Neural cell (in vitro differentiated cells): ENCODE measurements at regions not wholly inside any gene's neighbourhood (a gene's known extent, or its start where the extent isn't known, plus 50 kb on each side); places are given as distances from the start of the nearest gene placed in this dataset.

Experiments
- H2AFZ ChIP-seq: fragments of 200-600, 300-800 bp; sonication (generic), shearing (Covaris generic); 2 replicates; pipeline ENCODE4 v1.6.0; 2014; ENCODE audit warnings: low read depth, mild to moderate bottlenecking, antibody characterized with exemption, low read length, moderate library complexity
- H3F3A ChIP-seq: fragments of 200-600 bp; shearing (Covaris generic); 2 replicates; pipeline ENCODE4 v1.6.1; 2016; ENCODE audit warnings: mild to moderate bottlenecking, moderate library complexity, mixed read lengths, antibody characterized with exemption, low read length; ENCODE audit not compliant: insufficient read depth, poor library complexity, severe bottlenecking
- H3K27ac ChIP-seq: fragments of 200-600, 300-800 bp; sonication (generic), shearing (Covaris generic); 2 replicates; pipeline ENCODE4 v1.5.1; 2014; ENCODE audit warnings: mild to moderate bottlenecking, low read length, moderate library complexity
- H3K27me3 ChIP-seq: fragments of 300-800, 200-600 bp; sonication (generic), shearing (Covaris generic); 2 replicates; pipeline ENCODE4 v1.6.0; 2014; ENCODE audit warnings: mild to moderate bottlenecking, low read depth, low read length, moderate library complexity; ENCODE audit not compliant: insufficient read depth
- H3K36me3 ChIP-seq: fragments of 300-800, 200-600 bp; sonication (generic), shearing (Covaris generic); 2 replicates; pipeline ENCODE4 v1.5.1; 2014; ENCODE audit warnings: mild to moderate bottlenecking, antibody characterized with exemption, low read length, moderate library complexity; ENCODE audit not compliant: insufficient read depth
- H3K4me2 ChIP-seq: fragments of 300-800, 200-600 bp; sonication (generic), shearing (Covaris generic); 2 replicates; pipeline ENCODE4 v1.6.0; 2014; ENCODE audit warnings: mild to moderate bottlenecking, low read length
- H3K4me3 ChIP-seq: fragments of 300-800, 200-600 bp; sonication (generic), shearing (Covaris generic); 2 replicates; pipeline ENCODE4 v1.5.1; 2014; ENCODE audit warnings: mild to moderate bottlenecking, low read length, moderate library complexity
- H3K79me2 ChIP-seq: fragments of 200-600 bp; shearing (Covaris generic); replicated peaks from 2 replicates; pipeline ENCODE4 v1.6.0; 2014; ENCODE audit warnings: mild to moderate bottlenecking, low read length, moderate library complexity; ENCODE audit not compliant: insufficient read depth
- H3K9ac ChIP-seq: fragments of 300-800, 200-600 bp; sonication (generic), shearing (Covaris generic); 2 replicates; pipeline ENCODE4 v1.6.1; 2016; ENCODE audit warnings: mild to moderate bottlenecking, low read length, mixed read lengths
- H3K9me2 ChIP-seq: fragments of 200-600 bp; shearing (Covaris generic); 2 replicates; pipeline ENCODE4 v1.6.1; 2016; ENCODE audit warnings: mild to moderate bottlenecking, low read length, mixed read lengths; ENCODE audit not compliant: insufficient read depth
- H3K9me3 ChIP-seq: fragments of 200-600, 300-800 bp; sonication (generic), shearing (Covaris generic); 2 replicates; pipeline ENCODE4 v1.6.1; 2016; ENCODE audit warnings: mild to moderate bottlenecking, mixed run types, low read length, moderate library complexity, mixed read lengths
- H4K20me1 ChIP-seq: fragments of 200-600 bp; shearing (Covaris generic); 2 replicates; pipeline ENCODE4 v1.6.1; 2016; ENCODE audit warnings: mild to moderate bottlenecking, mixed run types; ENCODE audit not compliant: insufficient read depth
- EP300 ChIP-seq: fragments of 450-650 bp; conservative IDR thresholded peaks from 2 replicates; pipeline ENCODE4 v1.6.1; 2014; ENCODE audit warnings: antibody characterized with exemption, mild to moderate bottlenecking, moderate library complexity; ENCODE audit not compliant: poor library complexity, severe bottlenecking
- EZH2 ChIP-seq: fragments of 200-600, 300-800 bp; shearing (Covaris generic), sonication (generic); IDR thresholded peaks from 2 replicates; pipeline ENCODE4 v1.6.1; 2014; ENCODE audit warnings: antibody characterized with exemption, low read length, borderline replicate concordance, mild to moderate bottlenecking; ENCODE audit not compliant: insufficient read depth, poor library complexity, severe bottlenecking
- MXI1 ChIP-seq: fragments of 450-650 bp; conservative IDR thresholded peaks from 2 replicates; pipeline ENCODE4 v1.6.1; 2014; ENCODE audit warnings: antibody characterized with exemption, mild to moderate bottlenecking; ENCODE audit not compliant: poor library complexity, severe bottlenecking
- POLR2AphosphoS5 ChIP-seq: IDR thresholded peaks from 2 replicates; pipeline ENCODE4 v1.6.1; 2012
- SMC3 ChIP-seq: fragments of 450-650 bp; conservative IDR thresholded peaks from 2 replicates; pipeline ENCODE4 v1.6.1; 2014; ENCODE audit warnings: antibody characterized with exemption, mild to moderate bottlenecking, moderate library complexity; ENCODE audit not compliant: poor library complexity
- TAF1 ChIP-seq: IDR thresholded peaks from 2 replicates; pipeline ENCODE4 v1.6.1; 2012; ENCODE audit warnings: low read depth
- TF ChIP-seq, protein P1 (sequence below): fragments of 450-650 bp; IDR thresholded peaks from 2 replicates; pipeline ENCODE4 v1.5.1; 2014; ENCODE audit warnings: antibody characterized with exemption, mild to moderate bottlenecking, moderate library complexity; ENCODE audit not compliant: poor library complexity, severe bottlenecking
- TF ChIP-seq, protein P2 (sequence below): IDR thresholded peaks from 2 replicates; pipeline ENCODE4 v1.6.1; 2012; ENCODE audit warnings: borderline replicate concordance

DNA sequence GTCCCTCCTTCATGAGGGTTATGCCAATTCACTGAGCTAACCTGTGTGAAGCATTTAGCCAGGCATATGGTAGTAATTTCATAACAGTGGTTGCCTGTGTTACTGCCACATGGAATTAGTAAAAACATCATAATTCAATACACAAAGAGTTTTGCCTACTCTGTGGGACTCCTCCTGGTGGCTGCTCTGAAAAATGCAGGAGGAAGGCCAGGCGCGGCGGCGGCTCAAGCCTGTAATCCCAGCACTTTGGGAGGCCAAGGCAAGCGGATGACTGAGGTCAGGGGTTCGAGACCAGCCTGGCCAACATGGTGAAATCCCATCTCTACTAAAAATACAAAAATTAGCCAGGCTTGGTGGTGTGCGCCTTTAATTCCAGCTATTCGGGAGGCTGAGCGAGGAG is 547.3 kb downstream of the CDK5RAP2 start:
- no peaks in the 10 kb centered on the region for H3K36me3 ChIP-seq
- no peak overlapping the region for H3K9ac ChIP-seq
- H3K9me2 ChIP-seq, result no peaks in the 10 kb centered on the region
- H3K9me3 ChIP-seq, result no peaks in the 10 kb centered on the region
- H2AFZ ChIP-seq, result no peak overlapping the region
- no peaks in the 10 kb centered on the region for H3F3A ChIP-seq
- H3K27ac ChIP-seq, result no peak overlapping the region
- TF ChIP-seq, protein P1, sequence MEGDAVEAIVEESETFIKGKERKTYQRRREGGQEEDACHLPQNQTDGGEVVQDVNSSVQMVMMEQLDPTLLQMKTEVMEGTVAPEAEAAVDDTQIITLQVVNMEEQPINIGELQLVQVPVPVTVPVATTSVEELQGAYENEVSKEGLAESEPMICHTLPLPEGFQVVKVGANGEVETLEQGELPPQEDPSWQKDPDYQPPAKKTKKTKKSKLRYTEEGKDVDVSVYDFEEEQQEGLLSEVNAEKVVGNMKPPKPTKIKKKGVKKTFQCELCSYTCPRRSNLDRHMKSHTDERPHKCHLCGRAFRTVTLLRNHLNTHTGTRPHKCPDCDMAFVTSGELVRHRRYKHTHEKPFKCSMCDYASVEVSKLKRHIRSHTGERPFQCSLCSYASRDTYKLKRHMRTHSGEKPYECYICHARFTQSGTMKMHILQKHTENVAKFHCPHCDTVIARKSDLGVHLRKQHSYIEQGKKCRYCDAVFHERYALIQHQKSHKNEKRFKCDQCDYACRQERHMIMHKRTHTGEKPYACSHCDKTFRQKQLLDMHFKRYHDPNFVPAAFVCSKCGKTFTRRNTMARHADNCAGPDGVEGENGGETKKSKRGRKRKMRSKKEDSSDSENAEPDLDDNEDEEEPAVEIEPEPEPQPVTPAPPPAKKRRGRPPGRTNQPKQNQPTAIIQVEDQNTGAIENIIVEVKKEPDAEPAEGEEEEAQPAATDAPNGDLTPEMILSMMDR, result no peak
- TF ChIP-seq SMC3 (no peak), EP300 (no peak), TAF1 (no peak), MXI1 (no peak), POLR2AphosphoS5 (no peak)
- no peak overlapping the region for H3K4me3 ChIP-seq
- H3K27me3 ChIP-seq, result no peaks in the 10 kb centered on the region
- H3K79me2 ChIP-seq, result no peaks in the 10 kb centered on the region
- no peaks in the 10 kb centered on the region for H4K20me1 ChIP-seq
- H3K4me2 ChIP-seq, result no peak overlapping the region

DNA sequence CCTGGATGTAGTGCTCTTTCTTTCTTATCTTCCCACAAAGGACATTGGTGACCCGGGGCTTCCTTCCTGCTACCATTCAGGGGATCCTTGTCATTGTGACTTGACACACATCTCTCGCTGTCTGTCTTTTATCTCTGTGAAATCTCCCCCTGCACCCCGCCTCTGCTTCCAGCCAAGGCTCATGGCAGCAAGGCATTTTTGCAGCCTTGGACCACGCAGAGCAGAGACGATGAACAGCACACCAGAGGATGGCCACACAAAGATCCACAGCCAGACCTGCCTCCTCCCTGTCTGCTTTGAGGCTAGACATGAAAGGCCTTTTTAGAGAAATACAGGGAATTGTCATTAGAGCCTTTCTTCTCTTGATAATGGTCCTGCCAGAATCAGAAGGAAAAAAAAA is 549.1 kb downstream of the CDK5RAP2 start:
- H3K9me3 ChIP-seq, result no peaks in the 10 kb centered on the region
- H3K9ac ChIP-seq, result no peak overlapping the region
- H3K36me3 ChIP-seq, result no peaks in the 10 kb centered on the region
- H3K79me2 ChIP-seq, result no peaks in the 10 kb centered on the region
- no peaks in the 10 kb centered on the region for H3K9me2 ChIP-seq
- TF ChIP-seq, protein P2, sequence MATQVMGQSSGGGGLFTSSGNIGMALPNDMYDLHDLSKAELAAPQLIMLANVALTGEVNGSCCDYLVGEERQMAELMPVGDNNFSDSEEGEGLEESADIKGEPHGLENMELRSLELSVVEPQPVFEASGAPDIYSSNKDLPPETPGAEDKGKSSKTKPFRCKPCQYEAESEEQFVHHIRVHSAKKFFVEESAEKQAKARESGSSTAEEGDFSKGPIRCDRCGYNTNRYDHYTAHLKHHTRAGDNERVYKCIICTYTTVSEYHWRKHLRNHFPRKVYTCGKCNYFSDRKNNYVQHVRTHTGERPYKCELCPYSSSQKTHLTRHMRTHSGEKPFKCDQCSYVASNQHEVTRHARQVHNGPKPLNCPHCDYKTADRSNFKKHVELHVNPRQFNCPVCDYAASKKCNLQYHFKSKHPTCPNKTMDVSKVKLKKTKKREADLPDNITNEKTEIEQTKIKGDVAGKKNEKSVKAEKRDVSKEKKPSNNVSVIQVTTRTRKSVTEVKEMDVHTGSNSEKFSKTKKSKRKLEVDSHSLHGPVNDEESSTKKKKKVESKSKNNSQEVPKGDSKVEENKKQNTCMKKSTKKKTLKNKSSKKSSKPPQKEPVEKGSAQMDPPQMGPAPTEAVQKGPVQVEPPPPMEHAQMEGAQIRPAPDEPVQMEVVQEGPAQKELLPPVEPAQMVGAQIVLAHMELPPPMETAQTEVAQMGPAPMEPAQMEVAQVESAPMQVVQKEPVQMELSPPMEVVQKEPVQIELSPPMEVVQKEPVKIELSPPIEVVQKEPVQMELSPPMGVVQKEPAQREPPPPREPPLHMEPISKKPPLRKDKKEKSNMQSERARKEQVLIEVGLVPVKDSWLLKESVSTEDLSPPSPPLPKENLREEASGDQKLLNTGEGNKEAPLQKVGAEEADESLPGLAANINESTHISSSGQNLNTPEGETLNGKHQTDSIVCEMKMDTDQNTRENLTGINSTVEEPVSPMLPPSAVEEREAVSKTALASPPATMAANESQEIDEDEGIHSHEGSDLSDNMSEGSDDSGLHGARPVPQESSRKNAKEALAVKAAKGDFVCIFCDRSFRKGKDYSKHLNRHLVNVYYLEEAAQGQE, result no peak
- TF ChIP-seq POLR2AphosphoS5 (no peak), EP300 (no peak), EZH2 (no peak), TAF1 (no peak)
- TF ChIP-seq, protein P1, result no peak
- no peak overlapping the region for H3K4me2 ChIP-seq
- no peaks in the 10 kb centered on the region for H4K20me1 ChIP-seq
- H3K4me3 ChIP-seq, result no peak overlapping the region
- no peak overlapping the region for H3K27ac ChIP-seq
- H2AFZ ChIP-seq, result no peak overlapping the region
- no peaks in the 10 kb centered on the region for H3K27me3 ChIP-seq
- no peaks in the 10 kb centered on the region for H3F3A ChIP-seq
